AG09319 (cell line): ENCODE measurements at regions not wholly inside any gene's neighbourhood (a gene's known extent, or its start where the extent isn't known, plus 50 kb on each side); places are given as distances from the start of the nearest gene placed in this dataset.
"Not testable (repeated sequence)": the region's sequence is repeated elsewhere in the genome, so short reads cannot be mapped to it uniquely, and the experiment has no call there.

Source experiments
- DNase-seq: peaks from one replicate; pipeline ENCODE4 v3.0.0-alpha.2; 2010; ENCODE audit warnings: low read depth; ENCODE audit errors: extremely low read depth
- TF ChIP-seq, protein P1 (sequence below): IDR thresholded peaks from 2 replicates; pipeline ENCODE4 v1.5.1; 2011; ENCODE audit warnings: low read depth, mild to moderate bottlenecking, inconsistent platforms, low read length, moderate library complexity

DNA sequence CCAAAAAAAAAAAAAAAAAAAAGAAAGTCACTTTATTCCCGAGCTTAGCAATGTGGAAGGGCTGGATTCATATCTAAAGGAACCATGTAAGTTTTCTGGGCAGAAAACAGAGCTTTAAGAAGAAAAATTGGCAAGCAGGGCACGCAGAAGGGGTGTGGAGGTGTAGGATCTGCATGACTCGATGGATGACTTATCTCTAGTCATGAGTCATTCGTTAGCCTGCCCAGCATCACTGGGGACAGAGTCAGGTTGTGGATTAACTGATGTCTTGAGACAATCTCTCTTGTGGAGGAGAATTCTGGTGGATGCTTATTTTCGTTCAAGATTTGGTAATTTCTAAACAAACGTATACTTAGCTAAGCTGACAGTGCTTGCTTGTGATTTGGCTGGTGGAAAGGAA lies 322.8 kb upstream of the NPAP1 start:
- DNase-seq: not testable (repeated sequence)

DNA sequence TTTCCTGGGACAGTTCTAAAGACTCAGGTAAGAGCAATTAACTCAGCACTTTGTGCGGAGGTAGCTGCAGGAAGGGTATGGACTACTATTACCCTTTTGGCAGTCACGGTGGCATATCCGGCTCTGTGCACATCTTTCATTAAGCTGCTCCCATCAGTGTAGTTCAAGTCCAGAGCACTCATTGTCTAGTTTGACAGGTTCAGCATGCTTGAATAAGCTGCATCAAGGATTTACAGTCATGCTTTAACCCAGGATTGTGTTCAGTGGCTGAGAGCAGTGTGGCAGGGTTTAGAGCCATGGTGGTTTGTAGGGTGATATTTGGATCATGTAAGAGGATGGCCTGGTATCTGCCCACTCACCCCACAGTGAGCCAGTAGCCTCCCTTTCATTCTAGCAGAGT lies 294.5 kb upstream of the NPAP1 start:
- not testable (repeated sequence) for DNase-seq

DNA sequence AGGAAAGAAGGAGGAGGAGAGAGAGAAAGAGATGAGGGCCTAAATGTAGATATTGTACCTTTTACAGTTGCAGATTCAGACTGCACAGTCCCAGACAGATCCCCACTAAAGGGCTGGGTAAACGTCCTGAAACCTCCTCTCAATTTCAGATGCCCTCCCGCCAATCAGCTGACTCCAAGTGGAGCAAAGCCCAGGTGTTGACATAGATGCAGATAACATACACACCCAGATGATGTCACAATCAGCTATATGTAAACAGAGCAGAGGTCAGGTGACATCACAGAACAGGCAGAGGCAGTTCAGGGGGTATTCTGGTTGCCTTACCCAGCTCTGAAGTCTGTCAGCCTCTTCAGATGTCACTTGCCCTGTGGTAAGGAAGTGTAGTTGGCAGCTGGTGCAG lies 290.3 kb upstream of the NPAP1 start:
- DNase-seq: not testable (repeated sequence)

DNA sequence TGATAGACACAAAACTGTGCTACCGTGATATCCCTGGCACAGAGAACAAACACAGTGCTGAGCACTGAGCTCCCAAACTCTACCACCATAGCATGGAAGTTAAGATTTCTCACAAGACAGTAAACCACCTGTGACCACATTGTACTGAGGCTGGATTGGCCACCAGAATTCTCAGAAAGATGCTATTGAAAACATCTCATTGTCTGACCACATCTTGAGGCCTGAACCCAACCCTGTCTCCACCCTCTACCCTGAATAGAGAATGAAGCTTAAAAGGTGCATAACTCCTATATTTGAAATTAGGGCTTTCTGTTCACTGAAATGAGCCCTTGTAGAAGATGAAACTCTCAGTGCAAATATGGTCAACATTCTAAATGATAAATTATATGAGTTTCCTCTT lies 281.3 kb upstream of the NPAP1 start:
- TF ChIP-seq, protein P1, sequence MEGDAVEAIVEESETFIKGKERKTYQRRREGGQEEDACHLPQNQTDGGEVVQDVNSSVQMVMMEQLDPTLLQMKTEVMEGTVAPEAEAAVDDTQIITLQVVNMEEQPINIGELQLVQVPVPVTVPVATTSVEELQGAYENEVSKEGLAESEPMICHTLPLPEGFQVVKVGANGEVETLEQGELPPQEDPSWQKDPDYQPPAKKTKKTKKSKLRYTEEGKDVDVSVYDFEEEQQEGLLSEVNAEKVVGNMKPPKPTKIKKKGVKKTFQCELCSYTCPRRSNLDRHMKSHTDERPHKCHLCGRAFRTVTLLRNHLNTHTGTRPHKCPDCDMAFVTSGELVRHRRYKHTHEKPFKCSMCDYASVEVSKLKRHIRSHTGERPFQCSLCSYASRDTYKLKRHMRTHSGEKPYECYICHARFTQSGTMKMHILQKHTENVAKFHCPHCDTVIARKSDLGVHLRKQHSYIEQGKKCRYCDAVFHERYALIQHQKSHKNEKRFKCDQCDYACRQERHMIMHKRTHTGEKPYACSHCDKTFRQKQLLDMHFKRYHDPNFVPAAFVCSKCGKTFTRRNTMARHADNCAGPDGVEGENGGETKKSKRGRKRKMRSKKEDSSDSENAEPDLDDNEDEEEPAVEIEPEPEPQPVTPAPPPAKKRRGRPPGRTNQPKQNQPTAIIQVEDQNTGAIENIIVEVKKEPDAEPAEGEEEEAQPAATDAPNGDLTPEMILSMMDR: no peak
- no peak for DNase-seq

GRCh38 chr15:24412649-24413048 lies 262.9 kb upstream of the NPAP1 start:
- DNase-seq: not testable (repeated sequence)

DNA sequence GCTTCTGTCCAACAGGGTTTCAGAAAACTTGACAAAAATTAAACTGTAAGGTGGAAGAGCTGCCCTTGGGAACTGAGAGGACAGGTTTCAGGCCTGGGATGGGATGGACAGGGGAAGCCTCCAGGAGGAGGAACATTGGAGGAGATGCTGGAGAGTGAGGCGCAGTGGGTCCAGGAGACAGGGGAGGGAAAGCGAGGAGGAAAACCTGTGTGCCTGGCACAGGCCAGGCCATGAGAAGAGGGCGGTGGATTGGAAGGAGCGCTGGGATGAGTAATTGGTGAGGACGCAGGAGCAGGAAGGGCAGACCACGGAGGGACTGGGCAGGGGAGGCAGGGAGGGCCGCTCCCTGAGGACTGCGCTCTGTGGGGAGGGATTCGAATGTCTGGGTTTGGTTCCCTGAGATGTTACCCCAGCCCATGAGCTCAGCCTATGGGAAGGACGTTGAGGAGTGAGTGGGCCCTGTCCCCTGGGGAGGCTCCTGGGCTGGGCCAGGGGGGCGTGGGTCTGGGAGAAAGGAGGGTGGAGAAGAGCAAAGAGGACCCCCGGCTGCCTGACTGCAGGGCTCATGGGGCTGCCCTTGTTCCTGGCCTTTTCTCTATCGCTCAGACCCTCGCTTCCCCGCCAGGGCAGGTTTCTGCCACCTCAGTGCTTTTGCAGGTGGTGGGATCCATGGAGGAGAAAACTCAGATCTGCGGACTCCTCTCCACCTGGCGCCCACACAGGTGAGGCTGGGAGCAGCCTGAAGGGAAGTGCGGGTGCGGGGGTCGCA lies 249.1 kb upstream of the NPAP1 start:
- not testable (repeated sequence) for DNase-seq

- DNase-seq: not testable (repeated sequence)
These were observed 248.5 kb upstream of the NPAP1 start for GRCh38 chr15:24427055-24427400.

DNA sequence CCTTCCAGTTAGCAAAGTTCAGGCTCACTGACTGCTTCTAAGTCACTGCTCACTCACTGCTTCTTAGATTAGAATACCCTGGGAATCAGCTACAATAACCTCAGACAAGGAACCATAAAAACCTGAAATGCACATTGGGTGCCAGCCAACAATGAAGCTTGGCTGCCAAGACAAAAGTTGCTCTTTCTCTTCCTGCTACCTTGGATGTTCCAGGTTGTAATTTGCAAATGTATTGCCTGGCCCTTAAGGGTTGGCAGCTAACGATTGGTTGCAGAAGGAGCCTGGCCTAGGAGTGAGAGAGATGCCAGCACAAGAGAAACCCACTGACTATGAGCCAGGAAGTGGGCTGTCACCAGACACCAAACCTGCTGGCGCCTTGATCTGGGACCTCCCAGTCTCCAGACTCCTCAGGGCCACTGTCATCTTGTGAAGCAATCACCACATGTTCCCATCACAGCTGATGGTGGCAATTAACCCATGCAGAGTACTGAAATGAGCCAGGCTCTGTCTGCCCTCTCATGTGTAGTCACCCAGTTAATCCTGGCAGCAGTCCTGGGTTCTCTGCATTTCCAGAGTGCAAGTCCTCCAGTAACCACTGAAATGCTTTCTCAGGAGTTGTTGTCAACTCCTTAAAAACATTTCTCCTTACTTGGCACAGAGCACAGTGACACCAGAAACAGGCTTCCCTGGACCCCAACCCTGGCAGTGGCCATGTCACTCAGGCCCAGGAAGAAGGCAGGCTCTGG lies 240.3 kb upstream of the NPAP1 start:
- DNase-seq: not testable (repeated sequence)

DNA sequence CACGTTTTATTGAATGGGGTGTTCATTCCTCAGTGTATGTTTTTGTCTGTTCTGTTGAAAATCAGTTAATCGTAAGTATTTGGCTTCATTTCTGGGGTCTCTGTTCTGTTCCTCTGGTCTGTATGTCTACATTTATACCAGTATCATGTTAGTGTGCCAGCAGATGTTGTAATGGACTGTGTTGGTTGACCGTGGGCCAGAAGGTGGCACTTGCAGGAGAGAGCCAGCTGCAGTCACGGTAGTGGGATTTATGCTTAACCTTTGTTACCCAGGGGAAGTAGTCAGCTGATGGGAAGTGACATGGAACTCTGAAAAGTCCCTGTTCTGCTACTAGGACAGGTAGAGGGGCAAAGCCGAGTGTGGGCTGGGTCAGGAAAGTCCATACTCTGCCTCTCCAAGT lies 238.3 kb upstream of the NPAP1 start:
- not testable (repeated sequence) for DNase-seq

- not testable (repeated sequence) for DNase-seq
These were observed 237.8 kb upstream of the NPAP1 start for GRCh38 chr15:24437735-24438134.

DNA sequence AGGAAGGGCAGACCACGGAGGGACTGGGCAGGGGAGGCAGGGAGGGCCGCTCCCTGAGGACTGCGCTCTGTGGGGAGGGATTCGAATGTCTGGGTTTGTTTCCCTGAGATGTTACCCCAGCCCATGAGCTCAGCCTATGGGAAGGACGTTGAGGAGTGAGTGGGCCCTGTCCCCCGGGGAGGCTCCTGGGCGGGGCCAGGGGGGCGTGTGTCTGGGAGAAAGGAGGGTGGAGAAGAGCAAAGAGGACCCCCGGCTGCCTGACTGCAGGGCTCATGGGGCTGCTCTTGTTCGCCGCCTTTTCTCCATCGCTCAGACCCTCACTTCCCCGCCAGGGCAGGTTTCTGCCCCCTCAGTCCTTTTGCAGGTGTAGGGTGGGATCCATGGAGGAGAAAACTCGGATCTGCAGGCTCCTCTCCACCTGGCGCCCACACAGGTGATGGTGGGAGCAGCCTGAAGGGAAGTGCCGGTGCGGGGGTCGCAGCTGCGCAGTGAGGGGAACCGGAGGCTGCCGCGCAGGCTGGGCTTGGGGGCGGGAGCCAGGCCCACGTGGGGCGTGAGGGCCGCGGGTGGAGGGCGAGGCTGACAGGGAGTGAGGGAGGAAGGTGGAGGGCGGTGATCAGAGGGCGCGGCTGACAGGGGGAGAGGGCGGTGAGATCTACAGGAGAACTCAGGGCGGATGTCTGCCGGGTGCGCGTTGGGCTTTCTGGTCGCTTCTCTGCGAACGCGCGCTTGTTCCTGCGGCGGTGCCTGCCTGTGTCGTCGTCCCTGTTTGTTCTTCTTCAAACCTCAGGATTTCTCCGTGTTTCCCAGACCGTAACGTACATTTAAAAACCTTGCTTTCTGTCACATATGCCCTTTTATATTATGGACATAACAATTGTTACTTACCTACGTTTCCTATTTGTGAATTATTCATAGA lies 198.2 kb upstream of the NPAP1 start:
- DNase-seq: not testable (repeated sequence)

DNA sequence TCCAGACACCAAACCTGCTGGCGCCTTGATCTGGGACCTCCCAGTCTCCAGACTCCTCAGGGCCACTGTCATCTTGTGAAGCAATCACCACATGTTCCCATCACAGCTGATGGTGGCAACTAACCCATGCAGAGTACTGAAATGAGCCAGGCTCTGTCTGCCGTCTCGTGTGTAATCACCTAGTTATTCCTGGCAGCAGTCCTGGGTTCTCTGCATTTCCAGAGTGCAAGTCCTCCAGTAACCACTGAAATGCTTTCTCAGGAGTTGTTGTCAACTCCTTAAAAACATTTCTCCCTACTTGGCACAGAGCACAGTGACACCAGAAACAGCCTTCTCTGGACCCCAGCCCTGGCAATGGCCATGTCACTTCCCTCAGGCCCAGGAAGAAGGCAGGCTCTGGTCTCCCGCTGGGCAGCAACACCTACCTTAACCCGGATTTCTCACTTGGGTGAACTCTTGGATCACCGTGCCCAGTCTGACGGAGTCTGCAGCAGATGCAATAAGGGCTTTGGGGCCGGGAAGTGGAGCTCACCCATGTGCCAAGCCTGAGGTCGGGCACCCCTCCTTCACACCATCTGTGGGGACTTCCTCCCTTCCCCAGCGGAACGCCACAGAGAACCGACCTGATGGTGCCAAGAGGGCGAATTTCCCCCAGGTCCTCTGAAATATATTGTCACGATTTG lies 189.5 kb upstream of the NPAP1 start:
- DNase-seq: not testable (repeated sequence)

DNA sequence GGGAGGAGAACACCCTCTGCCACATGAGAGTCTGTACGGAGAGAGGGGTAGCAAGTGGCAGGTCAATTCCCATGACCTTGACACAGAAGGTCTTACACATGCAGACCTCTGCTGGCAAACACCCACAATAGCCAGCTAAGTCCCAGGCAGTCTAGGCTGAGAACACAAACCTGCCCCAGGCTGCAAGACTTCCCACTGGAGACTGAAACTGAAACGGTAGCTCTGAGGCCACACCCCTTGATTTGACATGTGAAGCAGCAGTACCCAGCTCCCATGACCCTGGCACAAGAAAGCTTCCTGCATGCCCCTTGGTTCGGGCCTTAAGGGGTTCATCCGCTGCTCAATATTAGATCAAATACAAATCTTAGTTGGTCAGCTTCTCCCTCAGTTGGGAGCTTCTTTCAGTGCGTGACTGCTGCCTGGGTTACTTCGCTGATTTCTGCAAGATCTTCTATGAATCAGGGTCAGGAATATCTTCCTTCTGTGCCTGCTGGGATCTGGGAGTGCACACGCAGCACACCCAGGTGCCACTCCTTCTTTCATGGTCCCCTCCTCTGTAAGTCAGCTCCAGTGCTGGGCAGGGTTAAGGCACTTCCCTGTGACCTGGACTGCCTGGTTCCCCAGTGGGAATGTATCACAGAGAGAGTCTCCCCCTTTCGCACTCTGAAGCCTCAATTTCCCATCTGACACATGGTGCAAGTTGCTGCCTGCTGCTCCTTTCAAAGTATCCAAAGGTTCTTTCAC lies 187.2 kb upstream of the NPAP1 start:
- DNase-seq: not testable (repeated sequence)

- not testable (repeated sequence) for DNase-seq
These were observed 170.4 kb upstream of the NPAP1 start for GRCh38 chr15:24505216-24505615.

DNA sequence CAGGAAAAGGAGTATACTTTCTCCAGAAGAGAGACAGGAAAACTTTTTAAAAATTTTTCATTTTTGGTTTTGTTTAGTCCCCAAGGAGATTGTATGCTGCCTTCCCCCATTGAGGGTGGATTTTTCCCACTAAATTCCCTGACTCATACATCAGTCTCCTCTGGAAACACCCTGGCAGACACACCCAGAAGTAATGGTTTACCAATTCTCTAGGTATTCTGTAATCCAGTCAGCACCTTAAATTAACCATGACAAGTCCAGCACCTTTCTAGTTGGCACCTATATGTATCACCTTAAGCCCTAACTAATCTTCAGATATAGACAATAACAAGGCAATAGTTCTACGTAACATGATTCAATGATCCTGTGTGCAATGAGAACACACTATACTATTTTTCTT lies 165.9 kb upstream of the NPAP1 start:
- DNase-seq: not testable (repeated sequence)

DNA sequence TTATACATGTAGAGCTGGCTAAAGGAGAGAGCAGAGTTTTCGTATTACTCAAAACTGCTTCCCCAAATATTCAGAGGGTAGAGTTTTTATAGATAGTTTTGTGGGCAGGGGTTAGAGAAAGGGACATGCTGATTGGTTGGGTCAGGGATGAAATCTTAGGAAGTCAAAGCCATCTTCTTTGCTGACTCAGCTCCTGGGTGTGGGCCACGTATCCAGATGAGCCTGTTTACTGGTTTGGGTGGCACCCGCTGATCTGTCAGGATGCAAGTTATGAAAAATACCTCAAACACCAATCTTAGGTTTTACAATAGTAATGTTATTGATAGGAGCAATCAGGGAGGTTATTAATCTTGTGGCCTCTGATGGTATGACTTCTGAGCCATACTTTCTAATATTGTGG lies 164.0 kb upstream of the NPAP1 start:
- not testable (repeated sequence) for DNase-seq

- not testable (repeated sequence) for DNase-seq
These were observed 156.8 kb upstream of the NPAP1 start for GRCh38 chr15:24518772-24519171.

- not testable (repeated sequence) for DNase-seq
These were observed 144.3 kb upstream of the NPAP1 start for GRCh38 chr15:24531235-24531634.
